Gastroesophageal sphincter (tissue), 4 donors: ENCODE measurements at regions not wholly inside any gene's neighbourhood (a gene's known extent, or its start where the extent isn't known, plus 50 kb on each side); places are given as distances from the start of the nearest gene placed in this dataset.

Experiments
- ATAC-seq: fragments of 150-250 bp; one replicate; pipeline ENCODE4 v1.9.1; 2016; ENCODE audit warnings: mild to moderate bottlenecking, moderate library complexity
- H3K27ac ChIP-seq, 4 donors: fragments of 200-600 bp; sonication (generic) in 3 of 4; 1 replicate in 3 of 4; 2 replicates in 1 of 4; pipeline ENCODE4 v1.5.1; 2016 to 2019
- H3K27me3 ChIP-seq: fragments of 200-600 bp; sonication (generic); one replicate; pipeline ENCODE4 v1.5.1; 2019
- H3K36me3 ChIP-seq, 2 donors: fragments of 200-600 bp; sonication (generic); one replicate each; pipeline ENCODE4 v1.5.1; 2019; ENCODE audit warnings: control low read depth in 1 of 2
- H3K4me1 ChIP-seq, 3 donors: fragments of 200-600 bp; sonication (generic); 1 replicate in 2 of 3; 2 replicates in 1 of 3; pipeline ENCODE4 v1.5.1; 2016 to 2019; ENCODE audit warnings: control low read depth in 2 of 3
- H3K4me3 ChIP-seq, 2 donors: fragments of 200-600 bp; sonication (generic); one replicate each; pipeline ENCODE4 v1.5.1; 2019; ENCODE audit warnings: mild to moderate bottlenecking in 1 of 2, moderate library complexity in 1 of 2
- H3K9me3 ChIP-seq, 3 donors: fragments of 200-600 bp; sonication (generic); one replicate each; pipeline ENCODE4 v1.5.1; 2017 to 2019; ENCODE audit warnings: control low read depth in 2 of 3
- EP300 ChIP-seq: sonication (generic); formaldehyde crosslinking; IDR thresholded peaks from one replicate; pipeline ENCODE4 v1.6.1; 2017; ENCODE audit warnings: antibody characterized with exemption, mild to moderate bottlenecking
- POLR2A ChIP-seq, 2 donors: fragments of 450-650 bp; IDR thresholded peaks; one replicate each; pipeline ENCODE4 v1.6.1; 2017; ENCODE audit warnings: antibody characterized with exemption in 2 of 2, mild to moderate bottlenecking in 2 of 2, moderate library complexity in 1 of 2
- POLR2AphosphoS5 ChIP-seq: sonication (generic); formaldehyde crosslinking; IDR thresholded peaks from one replicate; pipeline ENCODE4 v1.6.1; 2017; ENCODE audit warnings: antibody characterized with exemption
- WGBS, 2 donors: methylation state at CpG; one replicate each; pipeline ENCODE4 v1.1.5; 2018; ENCODE audit warnings: low coverage in 1 of 2; 5-methylcytosine and 5-hydroxymethylcytosine counted together
- TF ChIP-seq, protein P1 (sequence below), 4 experiments: fragments of 200-600 bp in 2 of 4; fragments of 450-650 bp in 2 of 4; sonication (generic) in 1 of 4; IDR thresholded peaks; one replicate each; pipeline ENCODE4 v1.5.1; 2017 to 2019; ENCODE audit warnings: antibody characterized with exemption in 4 of 4, mild to moderate bottlenecking in 2 of 4, moderate library complexity in 2 of 4

DNA sequence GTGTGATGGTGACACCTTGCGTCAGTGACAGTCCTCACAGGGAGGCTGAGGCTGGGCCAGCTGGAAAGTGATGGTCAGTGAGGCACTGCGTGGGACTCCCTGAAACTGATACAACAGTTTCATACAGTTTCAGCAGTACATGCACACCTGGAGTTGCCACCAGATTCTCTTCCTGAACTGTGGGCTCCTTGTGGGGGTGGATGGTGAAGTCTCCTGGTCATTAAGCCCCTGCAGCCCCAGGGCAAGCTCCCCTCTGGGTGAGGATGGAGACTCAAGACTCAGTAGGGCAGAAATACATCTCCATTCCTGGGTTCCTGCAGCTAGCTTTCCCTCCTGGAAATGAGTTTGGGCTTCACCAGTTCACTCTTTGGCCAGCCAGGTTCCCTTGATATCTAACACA is 392.7 kb downstream of the UQCRFS1 start:
- Histone ChIP-seq H3K9me3 (no peaks in the 10 kb centered on the region), H3K4me1 (no peaks in the 10 kb centered on the region), H3K27ac (no peak overlapping the region), H3K27me3 (no peaks in the 10 kb centered on the region), H3K36me3 (no peaks in the 10 kb centered on the region), H3K4me3 (no peak overlapping the region)
- no peak for ATAC-seq
- TF ChIP-seq POLR2AphosphoS5, result no peak
- TF ChIP-seq, protein P1, sequence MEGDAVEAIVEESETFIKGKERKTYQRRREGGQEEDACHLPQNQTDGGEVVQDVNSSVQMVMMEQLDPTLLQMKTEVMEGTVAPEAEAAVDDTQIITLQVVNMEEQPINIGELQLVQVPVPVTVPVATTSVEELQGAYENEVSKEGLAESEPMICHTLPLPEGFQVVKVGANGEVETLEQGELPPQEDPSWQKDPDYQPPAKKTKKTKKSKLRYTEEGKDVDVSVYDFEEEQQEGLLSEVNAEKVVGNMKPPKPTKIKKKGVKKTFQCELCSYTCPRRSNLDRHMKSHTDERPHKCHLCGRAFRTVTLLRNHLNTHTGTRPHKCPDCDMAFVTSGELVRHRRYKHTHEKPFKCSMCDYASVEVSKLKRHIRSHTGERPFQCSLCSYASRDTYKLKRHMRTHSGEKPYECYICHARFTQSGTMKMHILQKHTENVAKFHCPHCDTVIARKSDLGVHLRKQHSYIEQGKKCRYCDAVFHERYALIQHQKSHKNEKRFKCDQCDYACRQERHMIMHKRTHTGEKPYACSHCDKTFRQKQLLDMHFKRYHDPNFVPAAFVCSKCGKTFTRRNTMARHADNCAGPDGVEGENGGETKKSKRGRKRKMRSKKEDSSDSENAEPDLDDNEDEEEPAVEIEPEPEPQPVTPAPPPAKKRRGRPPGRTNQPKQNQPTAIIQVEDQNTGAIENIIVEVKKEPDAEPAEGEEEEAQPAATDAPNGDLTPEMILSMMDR (IDR thresholded peaks at IDR 0.05), result no peak
- TF ChIP-seq POLR2A (IDR thresholded peaks at IDR 0.05), result no peak
- TF ChIP-seq EP300, result no peak
- WGBS, 2 donors, result 100% methylated on average over 2 of the region's 2 CpGs; no CpG with 5 or more reads in 1 of the 2 donors

DNA sequence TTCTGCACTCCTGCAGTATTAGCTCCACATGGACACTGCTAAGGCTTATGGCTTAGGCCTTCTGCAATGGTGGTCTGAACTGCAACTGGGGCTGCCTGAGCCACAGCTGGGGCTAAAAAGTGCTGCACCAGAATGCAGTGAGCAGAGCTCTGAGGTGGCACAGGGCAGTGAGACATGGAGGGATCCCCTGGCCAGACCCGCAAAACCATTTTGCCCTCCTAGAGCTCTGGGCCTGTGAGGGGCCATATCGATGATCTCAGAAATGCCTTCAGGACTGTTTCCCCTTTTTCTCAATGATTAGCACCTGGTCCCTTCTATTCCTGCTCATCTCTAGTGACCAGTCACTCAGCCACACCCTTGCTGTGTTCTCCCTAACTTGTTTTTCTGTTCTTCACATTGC is 397.7 kb downstream of the UQCRFS1 start:
- WGBS, 2 donors, result 0 to 83% methylated on average over 1 to 2 of the region's 2 CpGs
- no peaks in the 10 kb centered on the region for H3K27me3 ChIP-seq
- no peaks in the 10 kb centered on the region for H3K9me3 ChIP-seq
- ATAC-seq, result no peak
- TF ChIP-seq POLR2AphosphoS5, result no peak
- TF ChIP-seq EP300, result no peak
- no peak for TF ChIP-seq POLR2A (IDR thresholded peaks at IDR 0.05)
- TF ChIP-seq, protein P1 (IDR thresholded peaks at IDR 0.05), result no peak
- no peaks in the 10 kb centered on the region for H3K4me1 ChIP-seq
- H3K36me3 ChIP-seq, result no peaks in the 10 kb centered on the region
- no peak overlapping the region for H3K27ac ChIP-seq
- no peak overlapping the region for H3K4me3 ChIP-seq

DNA sequence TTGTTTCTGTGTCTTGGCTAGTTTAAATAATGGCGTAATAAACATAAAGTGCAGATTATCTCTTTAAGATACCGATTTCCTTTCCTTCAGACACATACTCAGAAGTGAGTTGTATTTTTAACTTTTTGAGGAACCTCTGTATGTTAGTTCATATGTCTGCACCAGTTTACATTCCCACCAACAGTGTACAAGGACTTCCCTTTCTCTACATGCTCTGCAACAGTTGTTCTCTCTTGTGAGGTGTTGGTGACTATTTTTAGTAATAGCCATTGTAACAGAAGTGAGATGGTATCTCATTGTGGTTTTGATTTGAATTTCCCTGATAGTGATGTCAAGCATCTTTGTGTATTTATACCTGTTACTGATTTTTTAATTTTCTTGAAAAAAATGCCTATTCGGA is 418.6 kb downstream of the UQCRFS1 start:
- Histone ChIP-seq H3K4me1 (no peaks in the 10 kb centered on the region), H3K9me3 (peaks cover 0 to 13% (median 0%) of the 10 kb centered on the region in 3 donors), H3K4me3 (no peak overlapping the region), H3K27ac (no peak overlapping the region), H3K36me3 (no peaks in the 10 kb centered on the region), H3K27me3 (peaks cover 60% of the 10 kb centered on the region)
- WGBS, 2 donors, result 62 to 74% methylated on average over 3 of the region's 3 CpGs
- ATAC-seq, result no peak
- TF ChIP-seq EP300 (no peak), POLR2A (IDR thresholded peaks at IDR 0.05) (no peak), POLR2AphosphoS5 (no peak)
- TF ChIP-seq, protein P1 (IDR thresholded peaks at IDR 0.05), result no peak

DNA sequence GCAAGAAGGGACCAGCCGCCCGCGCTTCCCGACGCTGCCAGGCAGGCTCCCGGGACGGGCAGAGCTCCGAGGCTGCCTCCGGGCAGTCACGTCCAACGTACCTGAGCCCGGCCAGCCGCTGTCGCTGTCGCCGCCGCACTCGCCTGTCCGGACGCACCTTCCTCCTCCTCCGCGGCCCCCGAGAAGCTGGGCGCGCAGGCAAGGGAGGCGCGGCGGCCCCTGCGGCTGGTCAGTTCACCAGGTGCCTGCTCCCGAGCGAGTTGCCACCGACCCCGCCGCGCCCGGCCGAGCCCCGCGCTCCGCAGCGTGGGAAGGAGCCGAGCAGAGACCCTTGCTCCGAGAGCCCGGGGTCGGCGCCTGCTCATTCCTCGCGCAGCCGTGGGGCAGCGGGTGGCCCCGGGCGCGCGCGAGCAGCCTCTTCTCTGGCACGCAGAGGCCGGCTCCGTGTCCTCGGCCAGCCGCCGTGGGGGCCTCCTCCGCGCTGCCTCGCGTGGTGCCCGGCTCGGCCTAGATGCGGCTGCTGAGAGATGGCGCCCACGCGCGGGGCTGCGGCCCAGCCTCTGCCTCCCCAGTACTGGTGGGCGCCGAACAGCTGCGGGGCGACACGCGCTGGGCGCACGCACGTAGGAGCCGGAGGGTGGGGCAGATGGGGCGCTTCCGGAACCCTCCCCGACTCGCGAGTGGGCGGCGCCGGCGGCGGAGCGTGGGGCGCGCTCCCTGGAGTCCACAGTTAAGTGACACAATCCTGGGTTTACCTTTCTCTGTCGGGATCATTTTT is 419.4 kb downstream of the UQCRFS1 start:
- no peaks in the 10 kb centered on the region for H3K4me1 ChIP-seq
- no peak for TF ChIP-seq POLR2A (IDR thresholded peaks at IDR 0.05)
- no peak for TF ChIP-seq EP300
- no peak for TF ChIP-seq POLR2AphosphoS5
- TF ChIP-seq, protein P1 (IDR thresholded peaks at IDR 0.05), result no peak
- peak overlapping the region in 1 of 2 donors; percentile 14 for H3K4me3 ChIP-seq
- 0 to 17% methylated on average over 1 to 6 of the region's 97 CpGs for WGBS, 2 donors
- no peak for ATAC-seq
- H3K36me3 ChIP-seq, result no peaks in the 10 kb centered on the region
- H3K9me3 ChIP-seq, result peaks cover 0 to 13% (median 0%) of the 10 kb centered on the region in 3 donors
- H3K27me3 ChIP-seq, result peaks cover 56% of the 10 kb centered on the region
- H3K27ac ChIP-seq, result no peak overlapping the region

DNA sequence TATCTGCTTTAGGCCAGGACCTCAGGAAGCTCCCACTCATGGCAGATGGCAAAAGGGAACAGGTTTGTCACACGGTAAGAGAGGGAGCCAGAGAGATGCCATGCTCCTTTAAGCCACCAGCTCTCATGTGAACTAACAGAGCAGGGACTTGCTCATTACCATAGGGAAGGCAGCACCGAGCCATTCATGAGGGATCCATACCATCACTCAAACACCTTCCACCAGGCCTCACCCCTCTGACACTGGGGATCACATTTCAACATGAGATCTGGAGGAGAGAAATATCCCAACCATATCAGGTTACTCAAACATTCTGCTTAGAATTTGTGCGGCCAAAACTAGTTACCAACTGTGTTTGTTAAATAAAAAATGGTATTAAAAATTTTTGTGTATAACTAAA is 427.0 kb downstream of the UQCRFS1 start:
- ATAC-seq, result no peak
- 0% methylated on average over 1 of the region's 3 CpGs; no CpG with 5 or more reads in 1 of the 2 donors for WGBS, 2 donors
- Histone ChIP-seq H3K9me3 (peaks cover 0 to 33% (median 2%) of the 10 kb centered on the region in 3 donors), H3K4me3 (no peak overlapping the region), H3K36me3 (no peaks in the 10 kb centered on the region), H3K27ac (no peak overlapping the region), H3K27me3 (no peaks in the 10 kb centered on the region), H3K4me1 (no peaks in the 10 kb centered on the region)
- TF ChIP-seq POLR2A (IDR thresholded peaks at IDR 0.05) (no peak), EP300 (no peak), POLR2AphosphoS5 (no peak)
- TF ChIP-seq, protein P1 (IDR thresholded peaks at IDR 0.05), result no peak
